Liver (tissue), 9 donors: ENCODE measurements at regions not wholly inside any gene's neighbourhood (a gene's known extent, or its start where the extent isn't known, plus 50 kb on each side); places are given as distances from the start of the nearest gene placed in this dataset. TPM values are rescaled to one million over a fixed set of nuclear protein-coding genes. Genes with fewer than 3 reads are reported as not detected.

Source experiments
- DNase-seq: peaks from one replicate; pipeline ENCODE4 v3.0.0-alpha.2; 2017; ENCODE audit warnings: low spot score
- H3K27ac ChIP-seq, 2 donors: one replicate each; pipeline ENCODE4 v1.7.0; 2013; ENCODE audit warnings: inconsistent platforms in 2 of 2, low read length in 2 of 2, control low read depth in 1 of 2, low read depth in 1 of 2, mild to moderate bottlenecking in 1 of 2
- H3K27me3 ChIP-seq, 4 donors: one replicate each; pipeline versions ENCODE4 v1.6.1 to v1.7.0; 2013; ENCODE audit warnings: low read length in 3 of 4, inconsistent platforms in 1 of 4, mild to moderate bottlenecking in 1 of 4, moderate library complexity in 1 of 4; ENCODE audit not compliant: control insufficient read depth in 4 of 4, insufficient read depth in 4 of 4
- H3K36me3 ChIP-seq, 4 donors: one replicate each; pipeline versions ENCODE4 v1.6.1 to v1.7.0; 2013; ENCODE audit warnings: low read length in 3 of 4, mild to moderate bottlenecking in 3 of 4, low read depth in 1 of 4, moderate library complexity in 1 of 4; ENCODE audit not compliant: control insufficient read depth in 4 of 4, insufficient read depth in 3 of 4
- H3K4me1 ChIP-seq, 4 donors: one replicate each; pipeline versions ENCODE4 v1.6.1 to v1.7.0; 2013; ENCODE audit warnings: low read length in 3 of 4, mild to moderate bottlenecking in 3 of 4, moderate library complexity in 1 of 4; ENCODE audit not compliant: control insufficient read depth in 4 of 4, insufficient read depth in 4 of 4
- H3K4me3 ChIP-seq, 3 donors: one replicate each; pipeline versions ENCODE4 v1.6.1 to v1.7.0; 2013; ENCODE audit warnings: low read length in 3 of 3, control low read depth in 1 of 3, low read depth in 1 of 3, mild to moderate bottlenecking in 1 of 3
- H3K9ac ChIP-seq, 2 donors: one replicate each; pipeline ENCODE4 v1.7.0; 2013; ENCODE audit warnings: low read length in 2 of 2, mild to moderate bottlenecking in 2 of 2, moderate library complexity in 2 of 2, control low read depth in 1 of 2, low read depth in 1 of 2
- H3K9me3 ChIP-seq, 4 donors: one replicate each; pipeline versions ENCODE4 v1.6.1 to v1.7.0; 2013; ENCODE audit warnings: low read length in 3 of 4; ENCODE audit not compliant: control insufficient read depth in 4 of 4
- CTCF ChIP-seq: fragments of 150-350 bp; IDR thresholded peaks from 2 replicates; pipeline ENCODE4 v1.5.1; 2017; ENCODE audit warnings: improper control_type of control experiment, low read depth, low read length; ENCODE audit not compliant: missing input control
- EGR1 ChIP-seq, 2 donors: IDR thresholded peaks; 2 replicates each; pipeline ENCODE4 v1.6.1; 2016 to 2018; ENCODE audit warnings: antibody characterized with exemption in 2 of 2, low read depth in 2 of 2
- FOXA1 ChIP-seq: IDR thresholded peaks from 2 replicates; pipeline ENCODE4 v1.6.1; 2016; ENCODE audit warnings: antibody characterized with exemption
- FOXA2 ChIP-seq: IDR thresholded peaks from 2 replicates; pipeline ENCODE4 v1.6.1; 2016; ENCODE audit warnings: antibody characterized with exemption
- GABPA ChIP-seq, 2 donors: IDR thresholded peaks in 1 of 2; conservative IDR thresholded peaks in 1 of 2; 2 replicates each; pipeline ENCODE4 v1.6.1; 2016; ENCODE audit warnings: antibody characterized with exemption in 2 of 2, mild to moderate bottlenecking in 1 of 2, moderate library complexity in 1 of 2
- HNF4A ChIP-seq, 2 donors: conservative IDR thresholded peaks; 2 replicates each; pipeline ENCODE4 v1.6.1; 2016; ENCODE audit warnings: antibody characterized with exemption in 2 of 2, mild to moderate bottlenecking in 2 of 2
- HNF4G ChIP-seq: IDR thresholded peaks from 2 replicates; pipeline ENCODE4 v1.6.1; 2016; ENCODE audit warnings: antibody characterized with exemption
- JUND ChIP-seq, 2 donors: IDR thresholded peaks; 2 replicates each; pipeline ENCODE4 v1.6.1; 2016; ENCODE audit warnings: antibody characterized with exemption in 2 of 2
- MAX ChIP-seq: IDR thresholded peaks from 2 replicates; pipeline ENCODE4 v1.6.1; 2016; ENCODE audit warnings: antibody characterized with exemption
- NR2F2 ChIP-seq: IDR thresholded peaks from 2 replicates; pipeline ENCODE4 v1.6.1; 2016; ENCODE audit warnings: antibody characterized with exemption
- RAD21 ChIP-seq, 2 donors: IDR thresholded peaks; 2 replicates each; pipeline ENCODE4 v1.6.1; 2016; ENCODE audit warnings: antibody characterized with exemption in 2 of 2, mild to moderate bottlenecking in 2 of 2
- RXRA ChIP-seq, 2 donors: IDR thresholded peaks; 2 replicates each; pipeline ENCODE4 v1.6.1; 2017 to 2018; ENCODE audit warnings: antibody characterized with exemption in 2 of 2, mild to moderate bottlenecking in 1 of 2
- SP1 ChIP-seq: IDR thresholded peaks from 2 replicates; pipeline ENCODE4 v1.6.1; 2018; ENCODE audit warnings: antibody characterized with exemption, mild to moderate bottlenecking
- TAF1 ChIP-seq: conservative IDR thresholded peaks from 2 replicates; pipeline ENCODE4 v1.6.1; 2016; ENCODE audit warnings: antibody characterized with exemption, mild to moderate bottlenecking
- YY1 ChIP-seq: IDR thresholded peaks from 2 replicates; pipeline ENCODE4 v1.6.1; 2016; ENCODE audit warnings: antibody characterized with exemption, mild to moderate bottlenecking
- ZBTB33 ChIP-seq: IDR thresholded peaks from 2 replicates; pipeline ENCODE4 v1.6.1; 2016; ENCODE audit warnings: antibody characterized with exemption
- WGBS: extraction: QIAGEN DNeasy Blood & Tissue Kit; methylation state at CpG from one replicate; pipeline ENCODE4 v1.1.7; 2013; 5-methylcytosine and 5-hydroxymethylcytosine counted together
- small RNA-seq: library from RNA; depleted of rRNA; stranded (forward); fragments of <200 nt; gene quantifications from one replicate; pipeline ENCODE3, GENCODE V24; 2014
- TF ChIP-seq, protein P1 (sequence below): IDR thresholded peaks from 2 replicates; pipeline ENCODE4 v1.6.1; 2016; ENCODE audit warnings: antibody characterized with exemption
- TF ChIP-seq, protein P2 (sequence below): IDR thresholded peaks from 2 replicates; pipeline ENCODE4 v1.6.1; 2016; ENCODE audit warnings: antibody characterized with exemption, mild to moderate bottlenecking
- donor health status: healthy.
- donor health status: healthy.
- donor health status: healthy.
- donor health status: healthy.
- donor health status: healthy.

- 83% methylated on average over 4 of the region's 4 CpGs for WGBS
- Histone ChIP-seq H3K4me1 (peaks cover 0 to 11% (median 2%) of the 10 kb centered on the region in 4 donors), H3K36me3 (no peaks in the 10 kb centered on the region), H3K4me3 (no peak overlapping the region), H3K27me3 (no peaks in the 10 kb centered on the region), H3K9me3 (no peaks in the 10 kb centered on the region), H3K9ac (no peak overlapping the region), H3K27ac (no peak overlapping the region)
- DNase-seq, result no peak
- TF ChIP-seq ZBTB33, result no peak
- no peak for TF ChIP-seq SP1
- no peak for TF ChIP-seq TAF1
- no peak for TF ChIP-seq GABPA (IDR thresholded peaks at IDR 0.05 in 1 of 2, conservative IDR thresholded peaks at IDR 0.05 in 1 of 2)
- TF ChIP-seq YY1, result no peak
- no peak for TF ChIP-seq HNF4A (conservative IDR thresholded peaks at IDR 0.05)
- TF ChIP-seq, protein P1, sequence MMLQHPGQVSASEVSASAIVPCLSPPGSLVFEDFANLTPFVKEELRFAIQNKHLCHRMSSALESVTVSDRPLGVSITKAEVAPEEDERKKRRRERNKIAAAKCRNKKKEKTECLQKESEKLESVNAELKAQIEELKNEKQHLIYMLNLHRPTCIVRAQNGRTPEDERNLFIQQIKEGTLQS, result no peak
- TF ChIP-seq CTCF, result no peak
- TF ChIP-seq JUND (IDR thresholded peaks at IDR 0.05), result no peak
- TF ChIP-seq HNF4G, result no peak
- TF ChIP-seq FOXA1, result no peak
- TF ChIP-seq FOXA2, result no peak
- TF ChIP-seq MAX, result no peak
- no peak for TF ChIP-seq NR2F2
- TF ChIP-seq RAD21 (IDR thresholded peaks at IDR 0.05), result no peak
- no peak for TF ChIP-seq RXRA (IDR thresholded peaks at IDR 0.05)
- no peak for TF ChIP-seq EGR1 (IDR thresholded peaks at IDR 0.05; ENCODE audit: low read depth in 2 of 2)
- TF ChIP-seq, protein P2, sequence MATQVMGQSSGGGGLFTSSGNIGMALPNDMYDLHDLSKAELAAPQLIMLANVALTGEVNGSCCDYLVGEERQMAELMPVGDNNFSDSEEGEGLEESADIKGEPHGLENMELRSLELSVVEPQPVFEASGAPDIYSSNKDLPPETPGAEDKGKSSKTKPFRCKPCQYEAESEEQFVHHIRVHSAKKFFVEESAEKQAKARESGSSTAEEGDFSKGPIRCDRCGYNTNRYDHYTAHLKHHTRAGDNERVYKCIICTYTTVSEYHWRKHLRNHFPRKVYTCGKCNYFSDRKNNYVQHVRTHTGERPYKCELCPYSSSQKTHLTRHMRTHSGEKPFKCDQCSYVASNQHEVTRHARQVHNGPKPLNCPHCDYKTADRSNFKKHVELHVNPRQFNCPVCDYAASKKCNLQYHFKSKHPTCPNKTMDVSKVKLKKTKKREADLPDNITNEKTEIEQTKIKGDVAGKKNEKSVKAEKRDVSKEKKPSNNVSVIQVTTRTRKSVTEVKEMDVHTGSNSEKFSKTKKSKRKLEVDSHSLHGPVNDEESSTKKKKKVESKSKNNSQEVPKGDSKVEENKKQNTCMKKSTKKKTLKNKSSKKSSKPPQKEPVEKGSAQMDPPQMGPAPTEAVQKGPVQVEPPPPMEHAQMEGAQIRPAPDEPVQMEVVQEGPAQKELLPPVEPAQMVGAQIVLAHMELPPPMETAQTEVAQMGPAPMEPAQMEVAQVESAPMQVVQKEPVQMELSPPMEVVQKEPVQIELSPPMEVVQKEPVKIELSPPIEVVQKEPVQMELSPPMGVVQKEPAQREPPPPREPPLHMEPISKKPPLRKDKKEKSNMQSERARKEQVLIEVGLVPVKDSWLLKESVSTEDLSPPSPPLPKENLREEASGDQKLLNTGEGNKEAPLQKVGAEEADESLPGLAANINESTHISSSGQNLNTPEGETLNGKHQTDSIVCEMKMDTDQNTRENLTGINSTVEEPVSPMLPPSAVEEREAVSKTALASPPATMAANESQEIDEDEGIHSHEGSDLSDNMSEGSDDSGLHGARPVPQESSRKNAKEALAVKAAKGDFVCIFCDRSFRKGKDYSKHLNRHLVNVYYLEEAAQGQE, result no peak
Observed at GRCh38 chr15:70147778-70148177, 50.1 kb upstream of the TLE3 start.

Small RNA genes lying in the stretch of these regions (small RNA-seq; reads per million reads assigned to genes)
- gene RNU6-745P, result not detected
